Fibroblast of lung (primary cell): ENCODE measurements at regions not wholly inside any gene's neighbourhood (a gene's known extent, or its start where the extent isn't known, plus 50 kb on each side); places are given as distances from the start of the nearest gene placed in this dataset.

Source experiments
- DNase-seq, 2 donors: peaks; one replicate each; pipeline versions ENCODE4 v3.0.0 to v3.0.0-alpha.2; 2010; ENCODE audit warnings: low read depth in 2 of 2
- H2AFZ ChIP-seq: 2 replicates; pipeline ENCODE4 v1.5.1; 2012; ENCODE audit warnings: low read length, control low read depth, inconsistent platforms
- H3K27ac ChIP-seq: 2 replicates; pipeline ENCODE4 v1.5.1; 2011; ENCODE audit warnings: low read length, control low read depth; ENCODE audit not compliant: insufficient read depth
- H3K27me3 ChIP-seq: 2 replicates; pipeline ENCODE4 v1.5.1; 2011; ENCODE audit warnings: mild to moderate bottlenecking, low read length; ENCODE audit not compliant: control insufficient read depth, insufficient read depth
- H3K36me3 ChIP-seq: 2 replicates; pipeline ENCODE4 v1.5.1; 2011; ENCODE audit warnings: low read length; ENCODE audit not compliant: control insufficient read depth, insufficient read depth
- H3K4me1 ChIP-seq: 2 replicates; pipeline ENCODE4 v1.5.1; 2011; ENCODE audit warnings: low read length; ENCODE audit not compliant: control insufficient read depth, insufficient read depth; ENCODE audit errors: extremely low read depth
- H3K4me2 ChIP-seq: 2 replicates; pipeline ENCODE4 v1.5.1; 2011; ENCODE audit warnings: low read length, control low read depth; ENCODE audit not compliant: insufficient read depth; ENCODE audit errors: extremely low read depth
- H3K4me3 ChIP-seq, 4 experiments: fragments of 200-600 bp in 1 of 4; sonication (generic) in 1 of 4; replicated peaks in 1 of 4; 2 replicates each; pipeline ENCODE4 v1.5.1; 2011 to 2016; ENCODE audit warnings: low read length in 4 of 4, low read depth in 3 of 4, mild to moderate bottlenecking in 3 of 4, control low read depth in 2 of 4, inconsistent platforms in 1 of 4, mixed read lengths in 1 of 4; ENCODE audit not compliant: insufficient read depth in 1 of 4; ENCODE audit errors: control extremely low read depth in 1 of 4
- H3K79me2 ChIP-seq: 2 replicates; pipeline ENCODE4 v1.5.1; 2012; ENCODE audit warnings: mild to moderate bottlenecking, low read length, inconsistent platforms; ENCODE audit not compliant: control insufficient read depth, insufficient read depth
- H3K9ac ChIP-seq: 2 replicates; pipeline ENCODE4 v1.5.1; 2011; ENCODE audit warnings: mild to moderate bottlenecking, low read length, control low read depth; ENCODE audit not compliant: insufficient read depth
- H3K9me3 ChIP-seq: 2 replicates; pipeline ENCODE4 v1.5.1; 2012; ENCODE audit warnings: low read depth, low read length; ENCODE audit not compliant: control insufficient read depth, insufficient read depth
- H4K20me1 ChIP-seq: 2 replicates; pipeline ENCODE4 v1.5.1; 2011; ENCODE audit warnings: low read length; ENCODE audit not compliant: control insufficient read depth, insufficient read depth; ENCODE audit errors: extremely low read depth
- CTCF ChIP-seq, 2 donors: IDR thresholded peaks in 1 of 2; conservative IDR thresholded peaks in 1 of 2; 1 replicate in 1 of 2; 2 replicates in 1 of 2; pipeline ENCODE4 v1.5.1; 2011 to 2012; ENCODE audit warnings: low read length in 2 of 2, control low read depth in 1 of 2, inconsistent platforms in 1 of 2, low read depth in 1 of 2, mild to moderate bottlenecking in 1 of 2
- EZH2 ChIP-seq: IDR thresholded peaks from 2 replicates; pipeline ENCODE4 v1.5.1; 2012; ENCODE audit warnings: low read length, control low read depth, mild to moderate bottlenecking; ENCODE audit errors: missing control alignments

DNA sequence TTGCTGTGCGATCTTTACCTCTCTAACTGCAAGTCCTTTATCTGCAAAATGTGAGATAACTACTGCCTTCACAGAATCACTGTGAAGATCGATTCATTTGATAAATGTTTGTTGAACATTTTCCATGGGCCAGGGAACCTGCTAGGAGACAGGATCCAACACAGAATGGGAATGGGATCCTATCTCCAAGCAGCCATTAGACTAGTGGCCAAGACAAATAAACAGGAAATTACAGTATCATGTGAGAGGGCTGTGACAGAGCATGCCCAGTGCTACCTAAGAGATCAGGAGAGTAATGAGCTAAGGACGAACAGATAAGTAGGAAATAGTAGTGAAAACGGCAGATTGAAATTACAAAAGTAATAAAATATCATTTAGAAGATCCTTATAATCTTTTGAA lies 105.7 kb downstream of the GRIN2B start:
- DNase-seq = no peak
- Histone ChIP-seq H3K79me2 (no peaks in the 10 kb centered on the region), H3K27ac (no peak overlapping the region), H3K4me2 (no peak overlapping the region), H4K20me1 (no peaks in the 10 kb centered on the region), H3K4me3 (no peak overlapping the region), H3K9me3 (no peaks in the 10 kb centered on the region), H3K36me3 (no peaks in the 10 kb centered on the region), H2AFZ (no peak overlapping the region), H3K27me3 (no peaks in the 10 kb centered on the region), H3K4me1 (no peaks in the 10 kb centered on the region), H3K9ac (no peak overlapping the region)
- TF ChIP-seq CTCF (conservative IDR thresholded peaks at IDR 0.05 in 1 of 2, IDR thresholded peaks at IDR 0.05 in 1 of 2; ENCODE audit: low read depth in 1 of 2, low read length in 2 of 2) (no peak), EZH2 (no peak)

GRCh38 chr12:13870255-13870654 lies 111.1 kb downstream of the GRIN2B start:
- no peak overlapping the region for H3K27ac ChIP-seq
- H3K9me3 ChIP-seq = no peaks in the 10 kb centered on the region
- H2AFZ ChIP-seq = no peak overlapping the region
- H3K4me1 ChIP-seq = no peaks in the 10 kb centered on the region
- no peaks in the 10 kb centered on the region for H3K36me3 ChIP-seq
- H3K79me2 ChIP-seq = no peaks in the 10 kb centered on the region
- no peak for TF ChIP-seq EZH2
- TF ChIP-seq CTCF (conservative IDR thresholded peaks at IDR 0.05 in 1 of 2, IDR thresholded peaks at IDR 0.05 in 1 of 2; ENCODE audit: low read depth in 1 of 2, low read length in 2 of 2) = no peak
- no peak overlapping the region for H3K9ac ChIP-seq
- no peaks in the 10 kb centered on the region for H3K27me3 ChIP-seq
- H3K4me2 ChIP-seq = no peak overlapping the region
- H4K20me1 ChIP-seq = no peaks in the 10 kb centered on the region
- no peak overlapping the region for H3K4me3 ChIP-seq
- no peak for DNase-seq

DNA sequence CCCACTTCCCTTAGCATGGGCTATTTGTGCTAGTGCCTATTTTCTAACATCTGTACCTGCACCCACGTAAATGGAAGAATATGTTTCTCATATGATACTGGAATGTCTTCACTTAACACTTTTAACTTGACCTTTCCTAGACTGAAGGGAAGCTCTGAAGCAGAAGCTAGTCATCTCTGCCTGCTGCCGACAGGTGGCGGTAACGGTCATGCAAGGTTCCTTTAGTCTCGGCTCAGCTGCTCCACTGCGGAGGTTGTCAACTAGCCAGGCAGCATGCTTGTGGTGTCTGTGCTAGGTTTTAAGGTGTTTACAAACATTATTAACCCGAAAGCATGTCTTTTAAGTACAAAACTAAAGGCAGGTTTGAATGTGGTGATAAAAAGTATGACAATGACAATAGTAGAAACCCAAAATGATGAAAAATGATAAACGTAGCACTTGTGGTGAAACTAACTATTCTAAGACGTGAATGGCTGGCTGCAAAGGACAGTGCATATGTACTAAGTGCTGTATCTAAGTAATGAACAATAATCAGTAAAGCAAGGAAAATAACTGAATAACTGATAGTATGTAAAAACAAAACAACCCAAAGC lies 117.2 kb downstream of the GRIN2B start:
- no peaks in the 10 kb centered on the region for H3K9me3 ChIP-seq
- TF ChIP-seq CTCF (conservative IDR thresholded peaks at IDR 0.05 in 1 of 2, IDR thresholded peaks at IDR 0.05 in 1 of 2; ENCODE audit: low read depth in 1 of 2, low read length in 2 of 2) (peak; percentile 87 to 97), EZH2 (no peak)

More for the DNA sequence above, 117.2 kb downstream of the GRIN2B start:
- H3K27ac ChIP-seq = no peak overlapping the region
- no peak overlapping the region for H3K9ac ChIP-seq
- H2AFZ ChIP-seq = no peak overlapping the region
- no peaks in the 10 kb centered on the region for H3K27me3 ChIP-seq
- no peaks in the 10 kb centered on the region for H3K4me1 ChIP-seq
- no peak overlapping the region for H3K4me2 ChIP-seq
- DNase-seq = peak; percentile 40 to 64
- no peak overlapping the region for H3K4me3 ChIP-seq
- no peaks in the 10 kb centered on the region for H3K79me2 ChIP-seq
- H3K36me3 ChIP-seq = no peaks in the 10 kb centered on the region
- H4K20me1 ChIP-seq = no peaks in the 10 kb centered on the region
